PC-9 (cell line): ENCODE measurements at regions not wholly inside any gene's neighbourhood (a gene's known extent, or its start where the extent isn't known, plus 50 kb on each side); places are given as distances from the start of the nearest gene placed in this dataset.

Experiments used
- EZH2 ChIP-seq: fragments of 200-600 bp; sonication (generic); IDR thresholded peaks from 2 replicates; pipeline ENCODE4 v1.8.0; 2017; ENCODE audit warnings: antibody characterized with exemption, low read depth
- TF ChIP-seq, protein P1 (sequence below): fragments of 200-600 bp; sonication (generic); conservative IDR thresholded peaks from 2 replicates; pipeline ENCODE4 v1.6.1; 2017; ENCODE audit warnings: mixed run types, antibody characterized with exemption, mild to moderate bottlenecking, moderate library complexity

DNA sequence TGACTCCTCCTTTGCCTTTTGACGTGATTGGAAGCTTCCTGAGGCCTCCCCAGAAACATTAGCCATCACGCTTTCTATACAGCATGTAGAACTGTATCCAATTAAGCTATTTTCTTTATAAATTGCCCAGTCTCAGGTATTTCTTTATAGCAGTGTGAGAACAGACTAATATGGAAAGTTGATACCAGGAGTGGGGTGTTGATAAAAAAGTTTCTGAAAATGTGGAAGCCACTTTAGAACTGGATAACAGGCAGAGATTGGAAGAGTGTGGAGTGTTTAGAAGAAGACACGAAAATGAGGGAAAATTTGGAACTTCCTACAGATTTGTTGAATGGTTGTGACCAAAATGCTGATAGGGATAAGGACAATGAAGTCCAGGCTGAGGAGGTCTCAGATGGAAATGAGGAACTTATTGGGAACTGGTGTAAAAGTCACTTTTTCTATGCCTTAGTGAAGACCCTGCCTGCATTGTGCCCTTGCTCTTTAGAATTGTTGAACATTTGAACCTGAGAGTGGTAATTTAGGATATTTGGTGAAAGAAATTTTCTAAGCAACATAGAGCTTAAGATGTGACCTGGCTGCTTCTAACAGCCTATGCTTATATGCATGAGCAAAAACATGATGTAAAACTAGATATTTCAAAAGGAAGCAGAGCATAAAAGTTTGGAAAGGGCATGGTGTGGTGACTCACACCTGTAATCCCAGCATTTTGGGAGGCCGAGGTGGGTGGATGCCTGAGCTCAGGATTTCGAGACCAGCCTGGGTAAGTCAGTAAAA, 969.7 kb downstream of the DSC3 start:
- TF ChIP-seq, protein P1, sequence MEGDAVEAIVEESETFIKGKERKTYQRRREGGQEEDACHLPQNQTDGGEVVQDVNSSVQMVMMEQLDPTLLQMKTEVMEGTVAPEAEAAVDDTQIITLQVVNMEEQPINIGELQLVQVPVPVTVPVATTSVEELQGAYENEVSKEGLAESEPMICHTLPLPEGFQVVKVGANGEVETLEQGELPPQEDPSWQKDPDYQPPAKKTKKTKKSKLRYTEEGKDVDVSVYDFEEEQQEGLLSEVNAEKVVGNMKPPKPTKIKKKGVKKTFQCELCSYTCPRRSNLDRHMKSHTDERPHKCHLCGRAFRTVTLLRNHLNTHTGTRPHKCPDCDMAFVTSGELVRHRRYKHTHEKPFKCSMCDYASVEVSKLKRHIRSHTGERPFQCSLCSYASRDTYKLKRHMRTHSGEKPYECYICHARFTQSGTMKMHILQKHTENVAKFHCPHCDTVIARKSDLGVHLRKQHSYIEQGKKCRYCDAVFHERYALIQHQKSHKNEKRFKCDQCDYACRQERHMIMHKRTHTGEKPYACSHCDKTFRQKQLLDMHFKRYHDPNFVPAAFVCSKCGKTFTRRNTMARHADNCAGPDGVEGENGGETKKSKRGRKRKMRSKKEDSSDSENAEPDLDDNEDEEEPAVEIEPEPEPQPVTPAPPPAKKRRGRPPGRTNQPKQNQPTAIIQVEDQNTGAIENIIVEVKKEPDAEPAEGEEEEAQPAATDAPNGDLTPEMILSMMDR: no peak
- TF ChIP-seq EZH2: no peak
